Stimulated activated CD4-positive, alpha-beta T cell treated with anti-CD3 and anti-CD28 coated beads, Interleukin-12 subunit alpha, Interleukin-12 subunit beta, amount 100 ng/mL, for 24 hours (primary cell): ENCODE measurements at regions not wholly inside any gene's neighbourhood (a gene's known extent, or its start where the extent isn't known, plus 50 kb on each side); places are given as distances from the start of the nearest gene placed in this dataset.

Experiments
- DNase-seq, 2 experiments: peaks; one replicate each; pipeline ENCODE4 v3.0.0-alpha.2; 2020; ENCODE audit warnings: low read depth in 2 of 2

GRCh38 chr12:60853407-60853806 is 1257.6 kb downstream of the SLC16A7 start:
- no peak for DNase-seq

DNA sequence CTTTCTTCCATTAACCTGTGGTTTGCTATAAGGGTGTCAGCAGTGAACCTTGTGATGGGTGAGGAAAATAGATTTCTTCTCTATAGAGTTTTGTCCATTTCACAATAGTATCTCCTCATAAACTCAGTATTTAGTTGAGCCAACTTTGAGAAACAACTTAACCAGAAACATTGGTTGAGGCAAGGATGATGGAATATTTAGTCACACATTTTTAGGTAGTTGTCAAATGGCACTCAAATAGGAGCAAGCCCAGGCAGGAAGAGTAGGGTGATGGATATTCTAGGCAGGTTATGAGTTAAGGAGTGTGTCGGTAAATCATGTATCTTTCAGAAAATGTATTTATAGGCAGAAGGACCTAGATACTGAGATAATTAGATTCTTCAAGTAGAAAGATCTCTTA is 1267.6 kb downstream of the SLC16A7 start:
- DNase-seq: no peak

DNA sequence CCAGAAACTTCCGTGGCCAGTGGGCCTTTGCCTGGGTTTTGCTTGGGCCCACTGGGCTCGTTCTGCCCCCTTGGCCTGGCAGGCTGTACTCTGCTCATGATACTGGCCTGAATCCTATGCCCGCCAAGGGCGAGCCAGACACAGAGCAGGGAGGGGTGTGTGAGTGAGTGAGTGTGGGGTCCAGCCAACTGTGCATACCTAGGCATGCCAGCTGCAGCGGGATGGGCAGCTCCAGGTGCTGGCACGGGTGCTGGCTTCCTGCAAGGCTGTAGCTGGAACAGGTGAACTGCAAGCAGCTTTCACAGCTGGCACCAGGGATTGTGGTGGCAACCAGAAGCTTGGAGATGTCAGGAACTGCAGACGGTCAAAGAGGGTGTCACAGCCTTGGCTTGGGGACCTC is 1276.4 kb downstream of the SLC16A7 start:
- no peak for DNase-seq

DNA sequence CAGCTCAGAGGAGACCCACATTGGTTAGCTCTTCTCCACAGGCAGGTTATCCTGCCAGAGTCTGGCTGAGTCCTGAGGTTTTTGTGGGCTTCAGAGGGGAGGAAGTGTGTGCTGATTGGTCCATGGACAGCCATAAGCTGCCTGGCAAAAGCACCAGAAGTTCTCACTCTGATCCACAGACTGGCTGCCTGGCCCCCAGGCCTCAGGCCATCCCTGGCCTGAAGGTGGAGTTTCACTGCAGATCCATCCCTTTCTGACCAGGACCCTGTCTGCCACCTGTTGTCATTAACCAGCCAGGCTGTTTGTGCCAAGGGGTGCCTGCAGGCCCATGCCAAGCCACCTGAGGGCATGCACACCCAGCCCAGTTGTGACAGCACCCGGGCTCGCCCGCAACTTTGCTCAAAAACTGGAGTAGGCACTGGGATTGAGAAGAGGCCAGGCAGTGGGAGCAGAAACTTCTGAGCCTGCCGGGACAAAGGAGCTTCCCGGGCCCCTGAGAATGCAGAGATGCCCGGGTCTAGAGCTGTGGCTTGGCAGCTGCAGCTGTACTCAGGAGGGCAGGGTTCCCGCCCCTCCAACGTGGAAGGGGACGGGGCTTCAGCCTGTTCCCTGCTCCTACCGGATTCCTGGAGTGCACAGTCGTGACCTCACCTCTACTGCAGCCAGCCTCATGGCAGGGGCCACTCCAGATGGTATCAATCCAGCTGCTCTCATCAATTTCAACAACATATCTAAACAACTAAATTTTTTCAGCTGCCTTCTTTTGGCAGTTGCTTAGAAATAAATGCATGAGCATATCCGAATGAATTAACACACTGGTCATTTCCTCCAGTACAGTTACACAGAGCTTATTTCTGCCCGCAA is 1277.3 kb downstream of the SLC16A7 start:
- no peak for DNase-seq

- no peak for DNase-seq
Observed at GRCh38 chr12:60874091-60874490, 1278.3 kb downstream of the SLC16A7 start.

GRCh38 chr12:60920841-60921495 is 1325.1 kb downstream of the SLC16A7 start:
- no peak for DNase-seq

GRCh38 chr12:60921541-60921940 is 1325.7 kb downstream of the SLC16A7 start:
- DNase-seq: no peak

DNA sequence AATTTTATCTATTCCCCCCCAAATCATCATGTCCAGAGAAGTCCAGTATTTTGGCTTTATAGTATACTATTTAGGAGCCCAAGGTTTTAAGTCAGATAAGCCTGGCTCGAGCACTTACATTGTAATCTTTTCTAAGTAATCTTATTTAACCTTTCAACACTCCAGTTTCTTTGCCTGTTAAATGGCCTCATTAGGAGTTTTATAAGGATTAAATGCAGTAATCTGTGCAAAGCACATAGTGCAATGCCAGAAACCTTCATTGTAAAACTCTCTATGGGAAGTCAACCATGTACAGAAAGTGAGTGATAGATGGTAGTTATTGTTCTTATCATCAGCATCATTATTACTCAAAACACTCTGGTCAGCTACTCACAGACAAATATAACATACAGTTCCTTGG is 1330.4 kb downstream of the SLC16A7 start:
- DNase-seq: no peak

GRCh38 chr12:60930151-60930550 is 1330.1 kb upstream of the USP15 start:
- no peak for DNase-seq

DNA sequence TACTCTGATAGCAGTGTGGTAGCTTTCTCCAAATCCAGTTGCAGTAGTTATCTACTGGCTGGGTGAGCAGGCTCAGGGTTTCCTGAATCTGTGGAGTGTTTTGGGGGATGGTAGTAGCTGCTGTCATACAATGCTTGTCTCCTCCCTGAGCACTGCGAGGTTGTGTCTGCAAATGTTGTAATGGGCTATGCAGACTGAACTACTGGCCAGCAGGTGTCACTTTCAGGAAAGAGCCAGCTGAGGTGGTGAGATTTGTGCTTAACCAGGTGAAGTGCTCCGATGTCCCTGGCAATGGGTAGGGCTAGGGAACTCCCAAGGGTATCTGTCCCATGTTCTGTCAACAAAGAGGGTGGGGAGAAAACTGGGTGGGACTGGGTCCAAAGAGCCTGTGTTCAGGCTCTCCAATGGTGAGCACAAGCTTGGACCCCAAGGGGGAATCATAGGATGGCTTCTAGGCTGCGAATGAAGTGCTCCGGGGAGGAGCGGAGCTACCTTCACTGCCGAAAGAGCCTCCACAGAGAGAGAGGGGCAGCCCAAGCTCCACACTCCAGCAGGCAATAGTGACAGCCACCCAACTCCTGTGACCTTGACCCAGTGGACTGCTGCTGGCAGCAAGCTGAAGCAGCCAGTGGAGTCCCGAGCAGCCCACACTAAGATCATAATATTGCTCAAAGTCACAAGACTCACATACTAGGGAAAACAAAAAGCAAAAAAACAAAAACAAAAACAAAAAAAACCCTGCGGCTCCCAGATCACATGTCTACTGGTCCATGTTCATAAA is 1324.0 kb upstream of the USP15 start:
- DNase-seq: no peak

DNA sequence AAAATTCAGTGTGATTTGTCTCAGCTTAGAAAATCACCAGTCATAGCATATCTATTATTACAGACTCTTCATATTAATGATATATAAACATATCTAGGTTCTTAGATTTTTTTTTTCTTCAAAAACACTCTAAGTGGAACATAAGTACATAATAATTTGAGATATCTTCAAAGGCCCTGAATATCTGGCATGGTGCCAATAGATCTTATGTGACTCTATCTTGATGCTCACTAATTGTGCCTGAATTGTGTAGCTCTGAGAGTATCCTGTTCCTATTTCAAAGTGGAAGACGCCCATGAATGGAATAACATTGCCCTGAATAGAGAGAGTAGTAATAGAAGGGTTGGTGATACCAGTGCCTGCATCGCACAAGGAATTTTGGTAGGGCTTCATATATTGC is 1312.7 kb upstream of the USP15 start:
- no peak for DNase-seq

DNA sequence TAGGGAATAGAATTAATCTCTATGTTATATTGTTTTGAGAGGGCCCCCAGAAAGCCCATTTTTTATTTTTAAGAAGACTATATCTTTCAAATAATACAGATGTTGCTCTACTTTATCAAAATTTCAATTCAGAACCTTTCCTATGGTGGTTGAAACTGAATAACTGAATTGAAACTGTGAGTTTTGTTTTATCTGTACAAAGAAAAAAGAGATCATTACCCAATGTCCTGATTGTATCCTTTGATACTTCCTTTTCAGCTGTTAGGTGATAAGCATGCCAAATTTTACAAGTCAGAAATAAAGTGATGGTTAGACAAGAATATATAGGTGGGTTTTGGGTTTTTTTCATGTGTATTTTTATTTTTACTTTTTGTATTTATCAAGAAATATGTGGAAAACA is 1293.1 kb upstream of the USP15 start:
- DNase-seq: no peak

- DNase-seq: no peak
Observed at GRCh38 chr12:60977966-60978365, 1282.2 kb upstream of the USP15 start.

DNA sequence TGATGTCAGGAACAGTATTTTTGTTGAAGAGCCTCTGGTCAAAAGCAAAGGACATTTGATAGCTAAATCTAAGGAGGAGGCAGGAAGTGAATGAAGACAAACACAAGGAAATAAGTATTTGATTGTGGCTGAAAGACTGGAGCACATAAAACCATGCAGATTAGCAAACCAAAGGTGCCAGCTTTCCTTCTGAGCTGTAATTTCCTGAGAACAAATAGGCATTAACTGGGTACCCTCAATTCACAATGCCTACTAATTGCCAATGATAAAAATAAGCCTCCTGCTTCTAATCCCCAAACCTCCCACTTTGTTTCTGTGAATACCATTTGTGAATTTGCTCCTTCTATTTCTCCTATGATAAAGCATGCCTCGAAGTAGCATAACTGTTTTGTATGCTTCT is 1279.6 kb upstream of the USP15 start:
- DNase-seq: no peak

- DNase-seq: no peak
Observed at GRCh38 chr12:60981473-60981872, 1278.7 kb upstream of the USP15 start.

- DNase-seq: no peak
Observed at GRCh38 chr12:60992087-60992486, 1268.1 kb upstream of the USP15 start.

DNA sequence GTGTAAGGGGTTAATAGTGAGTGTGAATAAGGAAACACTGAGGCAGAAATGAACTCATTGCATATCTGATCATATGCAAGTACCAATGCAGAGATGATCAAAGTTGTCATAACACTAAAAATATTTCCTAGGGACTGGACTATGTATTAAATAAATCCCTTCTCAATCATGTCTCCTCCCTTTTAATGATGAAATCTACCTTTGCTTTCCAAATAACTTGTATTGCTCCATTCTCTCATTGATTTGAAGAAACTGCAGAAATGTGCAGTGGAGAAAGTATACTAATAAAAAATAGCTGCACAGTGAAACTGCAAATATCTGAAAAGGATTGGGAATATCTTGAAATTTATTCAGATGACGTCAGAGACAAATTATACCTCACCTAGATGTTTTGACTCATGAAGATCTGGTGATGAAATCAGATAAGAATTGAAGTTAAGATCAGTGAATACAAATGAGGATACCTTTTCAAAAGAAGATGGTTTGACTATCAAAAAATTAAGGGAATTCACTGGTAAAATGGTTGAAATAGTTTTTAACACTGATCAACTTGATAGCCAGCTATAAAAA is 1264.9 kb upstream of the USP15 start:
- no peak for DNase-seq

GRCh38 chr12:60997869-60998378 is 1262.3 kb upstream of the USP15 start:
- no peak for DNase-seq

GRCh38 chr12:61009192-61009591 is 1251.0 kb upstream of the USP15 start:
- no peak for DNase-seq

GRCh38 chr12:61011767-61012423 is 1248.3 kb upstream of the USP15 start:
- no peak for DNase-seq

GRCh38 chr12:61018571-61018970 is 1241.6 kb upstream of the USP15 start:
- DNase-seq: no peak
